OCI-LY1 (cell line): ENCODE measurements at regions not wholly inside any gene's neighbourhood (a gene's known extent, or its start where the extent isn't known, plus 50 kb on each side); places are given as distances from the start of the nearest gene placed in this dataset.

Experiments
- CTCF ChIP-seq: fragments of 200-600 bp; sonication (generic), shearing (Covaris generic); IDR thresholded peaks from 2 replicates; pipeline ENCODE4 v1.5.1; 2017; ENCODE audit warnings: mild to moderate bottlenecking, antibody characterized with exemption, low read length, moderate library complexity, mixed read lengths
- EZH2 ChIP-seq: fragments of 200-600 bp; sonication (generic), shearing (Covaris generic); IDR thresholded peaks from 2 replicates; pipeline ENCODE4 v1.8.0; 2017; ENCODE audit warnings: borderline replicate concordance, mixed run types, mild to moderate bottlenecking, antibody characterized with exemption, low read length, moderate library complexity, mixed read lengths

- no peak for TF ChIP-seq CTCF
- TF ChIP-seq EZH2, result no peak
Measured at GRCh38 chr2:103448495-103448894, 686.7 kb downstream of the TMEM182 start.
